Uterus (tissue), 2 donors: ENCODE measurements at regions not wholly inside any gene's neighbourhood (a gene's known extent, or its start where the extent isn't known, plus 50 kb on each side); places are given as distances from the start of the nearest gene placed in this dataset.

Experiments
- POLR2A ChIP-seq, 2 donors: fragments of 450-650 bp; IDR thresholded peaks; one replicate each; pipeline ENCODE4 v1.6.1; 2016; ENCODE audit warnings: antibody characterized with exemption in 2 of 2, mild to moderate bottlenecking in 1 of 2, moderate library complexity in 1 of 2
- TF ChIP-seq, protein P1 (sequence below), 4 experiments: fragments of 200-600 bp in 2 of 4; fragments of 450-650 bp in 2 of 4; sonication (generic) in 2 of 4; IDR thresholded peaks; one replicate each; pipeline ENCODE4 v1.5.1; 2016 to 2019; ENCODE audit warnings: antibody characterized with exemption in 4 of 4, mild to moderate bottlenecking in 2 of 4, moderate library complexity in 1 of 4

DNA sequence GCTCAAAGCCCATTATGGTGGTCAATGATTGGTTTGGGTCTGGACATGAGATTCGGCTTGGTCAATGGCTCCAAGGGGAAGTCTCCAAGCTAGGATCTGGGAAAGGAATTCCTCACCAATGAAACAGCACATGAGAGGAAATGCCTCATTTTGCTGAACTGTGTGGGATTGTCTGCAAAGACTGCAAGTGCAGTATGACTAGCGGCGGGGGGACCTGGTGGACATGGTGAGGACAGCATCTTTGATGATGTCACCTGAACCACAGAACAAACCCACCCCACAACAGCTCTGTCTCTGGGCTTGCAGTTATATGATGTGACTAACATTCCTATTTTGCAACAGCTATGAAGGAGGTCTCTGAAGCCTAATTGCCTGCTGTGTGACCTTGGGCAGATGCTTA, 50.6 kb upstream of the NKD1 start:
- TF ChIP-seq, protein P1, sequence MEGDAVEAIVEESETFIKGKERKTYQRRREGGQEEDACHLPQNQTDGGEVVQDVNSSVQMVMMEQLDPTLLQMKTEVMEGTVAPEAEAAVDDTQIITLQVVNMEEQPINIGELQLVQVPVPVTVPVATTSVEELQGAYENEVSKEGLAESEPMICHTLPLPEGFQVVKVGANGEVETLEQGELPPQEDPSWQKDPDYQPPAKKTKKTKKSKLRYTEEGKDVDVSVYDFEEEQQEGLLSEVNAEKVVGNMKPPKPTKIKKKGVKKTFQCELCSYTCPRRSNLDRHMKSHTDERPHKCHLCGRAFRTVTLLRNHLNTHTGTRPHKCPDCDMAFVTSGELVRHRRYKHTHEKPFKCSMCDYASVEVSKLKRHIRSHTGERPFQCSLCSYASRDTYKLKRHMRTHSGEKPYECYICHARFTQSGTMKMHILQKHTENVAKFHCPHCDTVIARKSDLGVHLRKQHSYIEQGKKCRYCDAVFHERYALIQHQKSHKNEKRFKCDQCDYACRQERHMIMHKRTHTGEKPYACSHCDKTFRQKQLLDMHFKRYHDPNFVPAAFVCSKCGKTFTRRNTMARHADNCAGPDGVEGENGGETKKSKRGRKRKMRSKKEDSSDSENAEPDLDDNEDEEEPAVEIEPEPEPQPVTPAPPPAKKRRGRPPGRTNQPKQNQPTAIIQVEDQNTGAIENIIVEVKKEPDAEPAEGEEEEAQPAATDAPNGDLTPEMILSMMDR (IDR thresholded peaks at IDR 0.05): no peak
- TF ChIP-seq POLR2A (IDR thresholded peaks at IDR 0.05): no peak
